Dedifferentiated amniotic fluid mesenchymal stem cell (primary cell): ENCODE measurements at regions not wholly inside any gene's neighbourhood (a gene's known extent, or its start where the extent isn't known, plus 50 kb on each side); places are given as distances from the start of the nearest gene placed in this dataset.

Experiments used
- DNase-seq: peaks from one replicate; pipeline ENCODE4 v3.0.0-alpha.2; 2016; ENCODE audit errors: extremely low spot score

DNA sequence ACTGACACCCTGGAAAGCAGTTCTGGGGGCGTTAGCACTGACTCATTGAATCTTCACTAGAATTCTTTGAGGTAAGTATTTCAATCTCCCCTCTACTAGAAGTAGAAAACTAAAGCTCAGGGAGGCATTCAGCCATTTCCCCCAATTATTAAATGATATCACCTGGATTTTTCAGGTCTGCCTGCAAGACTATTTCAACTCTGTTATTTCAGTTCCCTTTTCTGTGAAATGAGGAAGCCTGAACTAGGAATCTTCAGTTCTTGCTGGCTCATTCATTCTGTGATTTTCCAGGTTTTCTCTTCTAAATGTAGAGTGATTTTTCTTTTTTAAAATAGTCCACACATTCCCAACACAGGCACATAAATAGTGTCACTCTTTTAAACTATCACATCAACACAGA is 337.0 kb upstream of the NR5A2 start:
- no peak for DNase-seq

DNA sequence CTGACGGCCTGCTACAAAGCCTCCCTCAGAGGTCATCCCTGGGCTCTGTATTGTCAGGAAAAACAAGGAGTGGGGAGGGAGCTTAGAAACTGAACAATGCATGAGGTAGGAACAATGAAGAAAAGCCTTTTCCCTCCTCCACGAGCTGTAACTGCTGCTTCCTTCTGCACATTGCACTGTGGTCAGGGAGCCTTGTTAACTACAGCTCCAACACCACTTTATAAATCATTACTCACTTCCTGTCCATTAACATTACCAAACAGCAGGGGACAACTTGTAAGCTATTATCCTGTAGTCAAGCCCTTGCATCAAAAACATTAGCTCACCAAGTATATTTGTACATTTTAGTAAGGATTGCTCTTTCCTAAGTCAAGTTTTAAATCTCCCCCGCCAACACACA is 336.0 kb upstream of the NR5A2 start:
- no peak for DNase-seq

DNA sequence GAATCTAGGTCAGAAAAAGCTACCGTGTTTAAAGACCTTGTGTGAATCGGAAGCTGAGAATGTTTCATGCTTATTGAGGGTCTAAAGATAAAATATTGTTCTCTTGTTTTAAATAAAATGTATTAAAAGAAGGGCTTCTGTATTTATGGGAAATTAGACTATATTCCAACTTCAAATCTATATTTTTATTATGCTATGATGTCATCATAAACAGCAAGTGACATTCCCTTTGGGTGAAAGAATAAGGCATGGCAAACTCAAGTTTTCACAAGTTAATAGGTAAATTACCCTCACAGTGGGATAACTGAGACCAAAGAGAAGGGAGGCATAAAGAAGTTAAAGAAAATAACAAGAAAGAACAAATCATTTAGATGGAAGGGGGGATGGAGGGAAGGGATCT is 333.8 kb upstream of the NR5A2 start:
- no peak for DNase-seq

DNA sequence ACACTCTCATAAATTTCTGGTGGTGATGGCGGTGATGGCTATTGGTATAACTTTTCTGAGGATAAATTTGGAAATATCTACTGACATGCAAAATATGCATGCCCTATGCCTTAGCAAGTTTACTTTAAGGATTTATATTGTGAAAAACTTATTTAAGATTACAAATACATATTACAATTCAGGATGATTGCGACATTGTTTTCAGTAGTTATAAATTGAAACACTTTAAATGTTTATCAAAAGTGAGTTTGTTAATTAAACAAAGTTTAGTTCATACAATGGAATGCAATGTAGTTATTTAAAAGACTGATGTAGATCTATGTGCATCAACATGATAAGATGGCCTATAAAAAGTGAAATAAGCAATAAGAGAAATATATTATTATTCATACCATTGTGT is 331.3 kb upstream of the NR5A2 start:
- no peak for DNase-seq

DNA sequence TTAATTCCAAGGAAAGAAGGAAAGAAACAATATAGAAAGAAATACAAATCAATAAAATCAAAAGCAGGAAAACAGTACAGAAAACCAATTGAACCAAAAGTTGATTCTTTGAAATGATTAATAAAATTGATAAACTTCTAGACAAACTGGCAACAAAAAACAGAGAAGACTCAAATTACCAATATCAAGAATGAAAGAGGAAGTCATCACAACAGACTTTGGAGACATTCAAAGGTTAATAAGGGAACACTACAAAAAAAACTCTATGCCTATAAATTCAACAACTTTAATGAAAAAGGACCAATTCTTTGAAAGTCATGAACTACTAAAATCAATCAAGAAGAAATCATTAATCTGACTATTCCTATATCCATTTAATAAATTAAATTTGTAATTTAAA is 329.3 kb upstream of the NR5A2 start:
- DNase-seq, result no peak

DNA sequence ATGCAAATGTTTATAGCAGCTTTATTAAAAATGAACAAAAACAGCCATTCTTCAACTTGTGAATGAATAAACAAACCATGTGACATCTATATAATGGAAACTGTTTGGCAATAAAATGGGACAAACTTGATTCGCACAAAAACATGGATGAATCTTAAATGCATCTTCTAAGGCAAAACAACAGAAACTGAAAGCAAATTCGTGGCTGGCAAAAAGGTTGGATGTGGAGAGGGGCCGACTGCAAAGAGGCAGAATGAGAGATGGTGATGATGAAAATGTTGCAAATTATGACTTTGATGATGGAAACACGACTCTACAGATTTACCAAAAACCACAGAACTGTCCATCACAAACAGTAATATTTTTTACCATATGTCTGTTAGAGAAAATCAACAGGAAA is 327.0 kb upstream of the NR5A2 start:
- no peak for DNase-seq

DNA sequence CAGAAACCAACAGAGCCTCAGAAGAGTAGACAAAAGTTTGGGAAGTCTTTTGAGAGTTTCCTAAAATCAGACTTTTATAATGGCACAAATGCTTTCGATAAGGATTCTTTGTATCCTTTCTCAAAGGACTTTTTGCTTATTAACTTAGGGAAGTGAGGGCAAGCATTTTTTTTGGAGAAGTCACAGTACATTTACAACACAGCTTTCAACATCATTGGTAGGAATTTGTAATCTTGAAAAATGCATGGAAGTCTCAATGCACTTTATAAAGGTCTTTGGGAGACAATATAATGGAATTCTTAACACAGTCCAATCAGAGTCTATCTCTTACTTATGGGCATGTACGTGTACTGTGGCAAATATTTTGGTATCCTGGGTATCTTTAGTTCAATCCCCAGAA is 325.8 kb upstream of the NR5A2 start:
- no peak for DNase-seq

DNA sequence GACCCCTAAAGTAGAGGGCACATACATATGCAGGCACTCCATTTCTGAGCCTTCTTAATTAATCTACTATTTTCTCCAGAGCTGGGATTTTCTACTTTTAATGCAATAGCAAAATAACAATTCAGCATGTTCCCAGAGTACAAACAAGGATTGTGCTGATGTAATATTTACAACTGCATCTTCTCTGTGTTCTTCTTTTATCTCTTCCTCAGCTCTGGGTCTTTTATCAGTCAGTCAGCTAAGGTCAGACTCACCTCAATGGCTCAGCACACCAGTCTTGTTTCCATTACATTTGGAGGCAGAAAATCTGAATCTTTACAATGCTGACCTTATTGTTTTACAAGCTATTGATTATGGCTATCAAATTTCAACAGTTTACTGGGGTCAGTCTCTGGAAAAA is 323.3 kb upstream of the NR5A2 start:
- no peak for DNase-seq

DNA sequence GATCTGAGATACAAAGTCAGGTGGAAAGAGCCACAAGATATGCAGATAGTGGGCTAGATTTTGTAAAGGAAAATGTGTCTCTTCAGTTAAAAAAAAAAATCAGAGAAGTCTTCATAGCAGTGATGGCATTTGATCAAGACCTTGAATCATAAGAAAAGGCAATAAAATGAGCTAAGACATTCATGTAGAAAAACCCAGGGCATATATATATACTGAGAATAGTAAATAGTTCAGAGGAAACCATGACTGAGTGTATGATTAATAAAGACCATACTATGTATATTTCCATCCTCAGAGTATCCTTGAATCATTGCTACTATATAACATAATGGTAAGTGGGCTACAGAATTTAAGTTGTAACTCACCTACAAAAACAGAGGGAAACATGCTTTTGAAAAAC is 321.7 kb upstream of the NR5A2 start:
- no peak for DNase-seq

DNA sequence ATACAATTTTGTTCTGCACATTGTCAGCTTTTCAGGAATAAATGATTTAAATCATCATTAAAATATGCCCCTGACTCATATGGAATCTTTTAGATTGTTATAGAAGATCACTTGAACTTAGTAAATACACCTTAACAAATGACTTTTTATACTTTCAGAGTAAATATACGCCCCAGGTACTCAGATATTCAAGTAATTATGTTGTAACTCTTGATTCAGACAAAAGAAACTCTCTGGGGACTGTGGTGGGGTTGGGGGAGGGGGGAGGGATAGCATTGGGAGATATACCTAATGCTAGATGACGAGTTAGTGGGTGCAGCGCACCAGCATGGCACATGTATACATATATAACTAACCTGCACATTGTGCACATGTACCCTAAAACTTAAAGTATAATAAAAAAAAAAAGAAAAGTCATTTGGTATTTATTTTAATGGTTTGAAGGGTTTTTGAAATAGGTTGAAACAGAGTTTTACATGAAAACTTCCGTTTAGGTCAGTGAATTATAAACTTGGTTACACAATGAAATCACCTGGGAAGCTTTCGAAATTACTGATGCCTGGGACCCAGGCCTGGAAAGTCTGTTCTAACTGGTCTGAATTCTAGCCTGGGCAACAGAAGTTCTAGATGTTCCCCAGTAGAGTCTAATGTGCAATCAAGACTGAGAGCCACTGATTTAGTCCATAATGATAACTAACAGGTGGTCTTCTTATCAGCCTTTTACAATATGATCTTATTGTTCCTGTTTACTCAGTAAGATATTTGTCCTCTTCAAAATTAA is 320.5 kb upstream of the NR5A2 start:
- DNase-seq, result no peak

DNA sequence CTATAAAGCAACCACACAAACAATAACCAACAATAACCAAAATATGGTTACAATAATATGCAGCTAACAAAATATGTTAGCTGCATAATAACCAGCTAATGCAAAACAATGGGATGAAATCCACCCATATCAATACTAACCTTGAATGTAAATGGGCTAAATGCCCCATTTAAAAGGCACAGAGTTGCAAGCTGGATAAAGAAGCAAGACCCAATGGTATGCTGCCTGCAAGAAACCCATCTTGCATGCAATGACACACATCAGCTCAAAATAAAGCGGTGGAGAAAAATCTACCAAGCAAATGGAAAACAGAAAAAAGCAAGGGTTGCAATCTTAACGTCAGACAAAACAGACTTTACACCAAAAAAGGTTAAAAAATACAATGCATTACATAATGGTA is 316.5 kb upstream of the NR5A2 start:
- no peak for DNase-seq

DNA sequence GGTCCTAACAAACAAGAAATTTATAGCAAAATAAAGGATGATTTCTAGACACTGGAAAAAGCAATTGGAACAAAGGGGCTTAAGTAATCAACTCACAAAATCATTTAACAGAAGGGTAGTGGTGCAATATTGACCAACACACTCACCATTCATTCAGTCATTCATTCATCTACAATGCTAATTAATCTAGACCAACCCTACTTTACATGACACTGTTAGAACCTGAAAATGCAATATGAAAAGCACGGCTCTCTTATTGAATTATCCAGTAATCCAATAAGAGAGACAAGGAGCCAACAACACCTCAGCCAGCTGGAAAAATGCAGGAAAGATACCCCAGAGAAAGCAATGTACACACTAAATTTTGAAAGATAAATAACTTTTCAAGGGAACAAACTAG is 310.8 kb upstream of the NR5A2 start:
- no peak for DNase-seq

DNA sequence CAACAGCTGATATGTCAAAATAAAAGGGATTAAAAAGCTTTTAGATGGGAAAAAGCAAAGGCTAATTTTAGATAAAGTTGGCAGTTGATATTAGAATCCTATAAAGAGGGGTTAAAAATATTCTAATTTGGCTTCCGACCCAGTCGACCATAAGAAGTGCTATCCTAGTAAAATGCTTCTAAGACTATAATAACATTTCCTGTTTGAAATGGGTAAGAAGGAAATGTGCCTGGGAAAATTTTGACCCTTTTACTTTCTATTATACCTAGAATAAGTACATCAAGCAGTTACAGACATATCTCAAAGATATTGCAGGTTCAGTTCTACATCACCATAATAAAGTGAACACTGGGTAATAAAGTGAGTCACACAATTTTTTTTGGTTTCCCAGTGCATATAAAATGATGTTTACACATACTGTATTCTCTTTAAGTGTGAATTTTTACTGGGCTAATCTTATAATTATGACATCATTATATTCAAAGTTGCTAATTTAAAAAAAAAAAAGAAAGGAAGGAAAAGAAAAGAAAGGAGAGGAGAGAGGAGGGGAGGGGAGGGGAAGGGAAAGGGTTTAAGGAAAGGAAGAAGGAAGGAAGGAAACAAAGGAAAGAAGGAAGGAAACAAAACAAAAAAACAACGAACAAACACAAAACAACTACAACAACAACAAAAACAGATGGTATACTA is 308.2 kb upstream of the NR5A2 start:
- DNase-seq, result no peak

DNA sequence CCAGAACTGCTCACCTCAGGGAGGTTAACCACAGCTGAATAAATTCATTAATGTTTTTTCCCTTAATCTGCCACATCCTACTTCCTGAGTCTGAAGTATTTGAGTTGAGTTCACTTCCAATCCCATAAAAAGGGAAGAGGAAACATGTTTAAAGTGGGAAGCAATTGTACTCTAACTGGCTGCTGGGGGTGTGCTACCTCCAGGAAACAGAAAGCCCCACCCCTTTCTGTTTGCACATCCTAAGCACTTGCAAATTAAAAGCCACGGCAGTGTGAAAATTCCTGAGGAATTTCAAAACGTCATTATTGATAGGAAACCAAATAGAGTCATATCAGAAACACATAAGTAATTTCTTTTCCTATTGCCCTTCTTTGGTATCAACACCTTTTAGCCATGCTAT is 307.0 kb upstream of the NR5A2 start:
- no peak for DNase-seq

DNA sequence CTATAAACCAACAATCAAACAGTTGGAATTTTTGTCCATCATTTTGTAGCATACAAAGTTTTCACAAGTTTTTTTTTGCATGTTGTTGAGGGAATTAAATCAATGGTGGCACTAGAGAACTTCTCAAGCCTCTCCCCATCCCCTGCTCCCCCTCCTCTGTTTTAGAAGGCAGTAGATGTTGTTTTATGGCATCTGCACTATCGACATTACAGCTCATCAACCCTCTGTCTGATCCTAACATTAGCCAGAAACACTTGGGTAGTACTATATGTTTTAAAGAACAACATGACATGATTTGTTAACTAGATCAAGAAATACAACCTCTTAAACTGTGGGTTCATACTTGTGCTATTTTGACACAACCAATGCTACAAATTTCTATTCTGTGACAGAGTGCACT is 306.5 kb upstream of the NR5A2 start:
- DNase-seq, result no peak

DNA sequence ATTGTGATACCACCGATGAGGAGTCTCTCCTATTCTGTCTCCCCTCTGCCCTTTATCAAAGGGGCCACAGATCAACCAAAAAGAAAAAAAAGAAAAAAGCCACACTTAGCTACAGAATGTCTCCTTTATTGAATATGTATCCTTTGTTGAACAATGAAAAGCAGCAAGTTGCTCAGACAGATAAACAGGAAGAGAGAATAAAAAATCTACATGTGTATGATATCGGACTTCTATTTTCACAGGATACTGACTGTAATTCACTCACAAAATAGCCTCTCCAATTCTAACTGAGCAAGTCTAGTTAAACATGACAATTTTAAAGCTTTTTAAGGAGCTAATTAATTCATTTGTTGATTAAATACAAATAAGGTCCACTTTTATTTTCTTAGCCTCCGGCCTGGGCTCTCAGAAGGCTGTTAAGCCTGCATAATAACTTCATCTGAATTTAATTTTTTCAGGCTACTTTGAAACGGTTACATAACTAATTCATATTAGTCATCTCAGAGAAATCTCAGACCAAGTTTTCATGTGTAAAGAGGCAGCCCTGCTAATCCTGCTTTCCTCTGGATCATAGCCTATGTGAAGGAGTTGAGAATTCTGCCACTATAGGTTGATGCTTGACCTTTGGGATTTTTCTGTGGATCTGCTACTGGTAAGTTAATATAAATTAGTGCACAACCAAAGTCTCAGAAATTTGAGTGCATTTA is 304.1 kb upstream of the NR5A2 start:
- DNase-seq, result peak; percentile 57

DNA sequence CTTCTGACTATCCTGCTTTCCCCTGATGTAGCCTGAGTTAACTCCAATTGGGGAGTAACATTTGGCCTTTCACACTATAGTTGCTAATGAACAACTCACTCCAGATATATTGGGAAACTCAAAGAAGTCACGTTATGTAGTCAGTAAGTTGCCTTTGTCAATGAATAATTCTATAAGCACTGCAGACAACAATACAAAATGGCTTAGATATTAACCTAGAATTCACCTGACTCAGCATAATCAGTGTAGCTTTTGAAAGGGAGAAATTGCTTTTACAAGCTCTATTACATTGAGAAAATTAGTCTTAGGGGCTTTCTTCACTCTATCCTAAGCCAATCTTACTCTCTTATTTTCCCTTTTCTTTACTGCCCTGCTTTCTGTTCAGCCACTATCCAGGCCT is 303.5 kb upstream of the NR5A2 start:
- no peak for DNase-seq

DNA sequence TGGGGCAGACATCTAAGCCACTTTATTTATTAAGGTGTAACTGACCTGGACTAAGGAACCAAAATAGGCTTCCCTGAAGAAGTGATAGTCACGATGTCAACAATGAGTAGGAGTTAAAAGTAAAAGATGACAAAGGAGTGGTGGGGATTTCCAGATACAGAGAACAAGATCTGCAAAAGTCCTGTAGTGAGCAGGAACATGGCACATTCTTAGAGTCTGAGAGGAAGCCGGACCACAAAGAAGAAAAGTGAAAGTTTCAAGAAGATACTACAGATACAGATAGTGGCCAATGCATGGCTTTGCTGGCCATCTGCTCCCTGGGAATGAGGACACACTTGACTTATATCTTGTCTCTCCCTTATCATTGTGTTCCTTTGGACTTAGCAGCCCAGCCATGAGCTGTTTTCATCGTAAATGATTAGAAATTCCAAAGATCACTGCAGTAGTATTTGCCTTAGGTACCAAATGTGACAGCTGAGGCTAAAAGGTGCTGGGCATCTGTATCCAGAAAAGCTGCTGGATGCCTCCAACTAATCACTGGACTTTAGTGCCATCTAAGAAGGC is 302.4 kb upstream of the NR5A2 start:
- no peak for DNase-seq

DNA sequence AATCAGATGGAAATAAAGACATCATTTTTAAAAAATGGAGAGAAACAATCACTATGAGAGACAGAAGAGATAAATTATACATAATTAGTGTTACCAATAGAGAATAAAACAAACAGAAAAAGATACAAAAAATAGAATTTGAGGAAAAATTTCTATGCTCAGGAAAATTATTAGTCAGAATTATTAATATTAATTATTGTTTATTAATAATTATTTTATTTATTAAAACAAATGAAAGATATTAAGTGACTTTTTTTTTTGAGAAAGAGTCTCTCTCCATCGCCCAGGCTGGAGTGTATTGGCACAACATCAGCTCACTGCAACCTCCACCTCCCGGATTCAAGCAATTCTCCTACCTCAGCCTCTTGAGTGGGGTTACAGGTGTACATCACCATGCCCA is 299.8 kb upstream of the NR5A2 start:
- no peak for DNase-seq

DNA sequence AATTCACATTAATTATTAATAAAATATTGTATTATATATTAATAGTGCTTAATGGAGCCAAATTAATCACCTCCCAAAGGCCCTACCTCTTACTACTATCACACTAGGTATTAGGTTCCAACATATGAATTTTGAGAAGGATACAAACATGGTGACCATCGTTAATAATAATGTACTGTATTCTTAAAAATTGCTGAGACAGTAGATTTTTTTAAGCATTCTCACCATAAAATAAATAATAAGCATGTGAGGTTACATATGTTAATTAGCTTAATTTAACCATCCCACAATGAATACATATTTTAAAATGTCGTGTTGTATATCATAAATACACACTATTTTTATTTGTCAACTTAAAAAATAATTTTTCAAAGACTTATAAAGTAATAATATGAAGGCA is 299.2 kb upstream of the NR5A2 start:
- no peak for DNase-seq

DNA sequence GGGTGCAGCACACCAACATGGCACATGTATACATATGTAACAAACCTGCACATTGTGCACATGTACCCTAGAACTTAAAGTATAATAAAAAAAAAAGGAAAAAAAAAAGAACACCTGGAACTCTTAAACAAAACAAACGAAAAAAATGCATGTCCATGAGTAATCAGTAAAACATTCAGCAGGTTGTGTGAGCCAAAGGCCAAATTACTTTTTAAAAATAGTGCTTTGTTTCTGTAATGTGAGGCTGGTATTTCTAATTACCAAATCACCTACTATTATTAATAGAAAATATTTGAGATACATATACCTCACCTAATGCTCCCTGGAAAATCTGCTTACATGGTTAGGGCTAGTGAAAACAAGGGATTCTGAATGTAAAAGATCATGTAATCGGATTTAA is 294.4 kb upstream of the NR5A2 start:
- no peak for DNase-seq

DNA sequence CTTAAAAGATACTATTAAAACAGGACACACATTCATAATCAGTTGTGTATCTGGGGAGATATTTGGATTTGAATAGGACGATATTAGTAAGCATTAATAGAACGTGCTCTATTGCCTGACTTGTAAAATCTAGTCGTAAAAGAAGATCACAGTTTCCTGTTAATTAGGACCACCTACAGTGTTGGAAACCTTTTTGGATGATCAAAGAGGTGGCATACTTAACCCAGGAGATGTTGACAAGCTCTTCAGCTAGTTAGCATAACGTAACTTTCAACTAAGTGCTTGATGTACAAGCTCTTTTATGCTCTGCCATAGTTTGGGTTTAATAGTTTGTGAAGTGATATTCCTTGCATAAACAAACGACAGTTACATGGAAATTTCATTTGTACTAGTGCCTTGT is 293.3 kb upstream of the NR5A2 start:
- DNase-seq, result no peak

DNA sequence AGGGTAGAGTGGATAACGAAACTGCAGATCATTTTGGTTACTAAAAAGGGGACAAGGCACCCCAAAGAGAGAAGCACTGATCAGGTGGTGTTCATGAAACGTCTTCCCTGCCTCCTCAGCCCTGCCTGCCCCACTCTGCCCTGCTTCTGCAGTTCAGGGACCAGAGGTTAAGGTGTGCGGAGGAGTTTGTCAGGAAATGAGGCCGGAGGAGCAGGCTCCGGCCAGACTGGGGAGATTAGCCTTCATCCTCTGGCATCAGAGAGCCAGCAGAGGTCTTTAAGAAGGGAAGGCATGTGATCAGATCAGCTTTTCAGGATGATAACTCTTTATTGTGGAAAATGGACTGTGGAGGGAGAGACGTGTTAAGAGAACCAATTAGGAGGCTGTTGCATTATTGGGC is 291.9 kb upstream of the NR5A2 start:
- DNase-seq, result no peak
